ENCODE measurements at regions not wholly inside any gene's neighbourhood (a gene's known extent, or its start where the extent isn't known, plus 50 kb on each side); places are given as distances from the start of the nearest gene placed in this dataset.

DNA sequence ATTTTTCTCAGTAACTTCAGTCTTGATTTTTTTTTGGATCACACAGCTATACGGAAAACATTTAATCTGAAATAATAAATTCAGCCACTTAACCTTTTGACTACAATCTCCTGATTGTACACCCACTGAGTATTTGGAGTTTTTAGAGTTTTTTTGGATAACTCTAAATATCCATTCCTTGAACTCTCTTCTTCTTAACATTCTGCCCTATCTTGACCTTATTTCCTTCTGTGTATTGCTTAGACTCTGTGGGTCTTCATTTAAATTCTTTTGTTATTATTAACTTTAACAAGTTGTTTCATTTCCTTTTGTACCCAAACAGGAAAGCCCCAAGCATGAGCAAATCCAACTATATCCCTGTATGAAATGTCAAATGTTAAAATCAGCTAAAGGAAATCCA is 170.2 kb upstream of the PTCHD4 start:
- TF ChIP-seq, protein P1, sequence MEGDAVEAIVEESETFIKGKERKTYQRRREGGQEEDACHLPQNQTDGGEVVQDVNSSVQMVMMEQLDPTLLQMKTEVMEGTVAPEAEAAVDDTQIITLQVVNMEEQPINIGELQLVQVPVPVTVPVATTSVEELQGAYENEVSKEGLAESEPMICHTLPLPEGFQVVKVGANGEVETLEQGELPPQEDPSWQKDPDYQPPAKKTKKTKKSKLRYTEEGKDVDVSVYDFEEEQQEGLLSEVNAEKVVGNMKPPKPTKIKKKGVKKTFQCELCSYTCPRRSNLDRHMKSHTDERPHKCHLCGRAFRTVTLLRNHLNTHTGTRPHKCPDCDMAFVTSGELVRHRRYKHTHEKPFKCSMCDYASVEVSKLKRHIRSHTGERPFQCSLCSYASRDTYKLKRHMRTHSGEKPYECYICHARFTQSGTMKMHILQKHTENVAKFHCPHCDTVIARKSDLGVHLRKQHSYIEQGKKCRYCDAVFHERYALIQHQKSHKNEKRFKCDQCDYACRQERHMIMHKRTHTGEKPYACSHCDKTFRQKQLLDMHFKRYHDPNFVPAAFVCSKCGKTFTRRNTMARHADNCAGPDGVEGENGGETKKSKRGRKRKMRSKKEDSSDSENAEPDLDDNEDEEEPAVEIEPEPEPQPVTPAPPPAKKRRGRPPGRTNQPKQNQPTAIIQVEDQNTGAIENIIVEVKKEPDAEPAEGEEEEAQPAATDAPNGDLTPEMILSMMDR (IDR thresholded peaks at IDR 0.05), result no peak
- TF ChIP-seq EP300 (IDR thresholded peaks at IDR 0.05) (no peak), POLR2AphosphoS5 (IDR thresholded peaks at IDR 0.05) (no peak)
